ENCODE measurements at regions not wholly inside any gene's neighbourhood (a gene's known extent, or its start where the extent isn't known, plus 50 kb on each side); places are given as distances from the start of the nearest gene placed in this dataset.

- no peak for DNase-seq (ENCODE audit: low read depth in 2 of 2)
- no peak for TF ChIP-seq CTCF (IDR thresholded peaks at IDR 0.05; ENCODE audit: low read depth, low read length)
- no peak overlapping the region for H3K4me3 ChIP-seq (replicated peaks in 1 of 2; ENCODE audit: low read depth in 2 of 2, low read length in 2 of 2)
Observed at GRCh38 chr11:106378513-106379179, 301.2 kb downstream of the AASDHPPT start.

- H3K4me3 ChIP-seq (replicated peaks in 1 of 2; ENCODE audit: low read depth in 2 of 2, low read length in 2 of 2): no peak overlapping the region
- DNase-seq (ENCODE audit: low read depth in 2 of 2): no peak
- TF ChIP-seq CTCF (IDR thresholded peaks at IDR 0.05; ENCODE audit: low read depth, low read length): no peak
Observed at GRCh38 chr11:106379265-106379664, 301.8 kb downstream of the AASDHPPT start.

GRCh38 chr11:106379712-106380111 lies 302.2 kb downstream of the AASDHPPT start:
- H3K4me3 ChIP-seq (replicated peaks in 1 of 2; ENCODE audit: low read depth in 2 of 2, low read length in 2 of 2): no peak overlapping the region
- DNase-seq (ENCODE audit: low read depth in 2 of 2): no peak
- no peak for TF ChIP-seq CTCF (IDR thresholded peaks at IDR 0.05; ENCODE audit: low read depth, low read length)

- H3K4me3 ChIP-seq (replicated peaks in 1 of 2; ENCODE audit: low read depth in 2 of 2, low read length in 2 of 2): no peak overlapping the region
- TF ChIP-seq CTCF (IDR thresholded peaks at IDR 0.05; ENCODE audit: low read depth, low read length): no peak
- no peak for DNase-seq (ENCODE audit: low read depth in 2 of 2)
Observed at GRCh38 chr11:106381895-106382294, 304.4 kb downstream of the AASDHPPT start.

- TF ChIP-seq CTCF (IDR thresholded peaks at IDR 0.05; ENCODE audit: low read depth, low read length): no peak
- no peak overlapping the region for H3K4me3 ChIP-seq (replicated peaks in 1 of 2; ENCODE audit: low read depth in 2 of 2, low read length in 2 of 2)
- no peak for DNase-seq (ENCODE audit: low read depth in 2 of 2)
Observed at GRCh38 chr11:106384429-106384828, 307.0 kb downstream of the AASDHPPT start.

- no peak for TF ChIP-seq CTCF (IDR thresholded peaks at IDR 0.05; ENCODE audit: low read depth, low read length)
- no peak overlapping the region for H3K4me3 ChIP-seq (replicated peaks in 1 of 2; ENCODE audit: low read depth in 2 of 2, low read length in 2 of 2)
- no peak for DNase-seq (ENCODE audit: low read depth in 2 of 2)
Observed at GRCh38 chr11:106386519-106386918, 309.1 kb downstream of the AASDHPPT start.

- no peak overlapping the region for H3K4me3 ChIP-seq (replicated peaks in 1 of 2; ENCODE audit: low read depth in 2 of 2, low read length in 2 of 2)
- TF ChIP-seq CTCF (IDR thresholded peaks at IDR 0.05; ENCODE audit: low read depth, low read length): no peak
- DNase-seq (ENCODE audit: low read depth in 2 of 2): peak; percentile 55 to 73
Observed at GRCh38 chr11:106389101-106389500, 311.6 kb downstream of the AASDHPPT start.
